B cell (primary cell): ENCODE measurements at regions not wholly inside any gene's neighbourhood (a gene's known extent, or its start where the extent isn't known, plus 50 kb on each side); places are given as distances from the start of the nearest gene placed in this dataset.

Experiments
- ATAC-seq: fragments of 200-7000 bp; cut with Tn5 transposase; one replicate; pipeline ENCODE4 v1.10.0; 2021; ENCODE audit warnings: low read depth, mild to moderate bottlenecking, moderate number of reproducible peaks, moderate library complexity
- CTCF ChIA-PET: fragments of 350-600 bp; sonication (Branson Sonifier 250); formaldehyde crosslinking; loops from one replicate; lab custom pipeline; 2021; ENCODE audit warnings: antibody characterized with exemption, inconsistent platforms; lab: Charles Lee
- POLR2A ChIA-PET: fragments of 350-600 bp; sonication (Branson Sonifier 250); formaldehyde crosslinking; loops from one replicate; lab custom pipeline; 2021; ENCODE audit warnings: antibody characterized with exemption; lab: Charles Lee
- DNase-seq: peaks from one replicate; pipeline ENCODE4 v3.0.0; 2013
- H2AFZ ChIP-seq: 2 replicates; pipeline ENCODE4 v1.6.1; 2012; ENCODE audit warnings: mild to moderate bottlenecking, low read depth, low read length; ENCODE audit not compliant: insufficient read depth, poor library complexity, severe bottlenecking
- H3K27ac ChIP-seq, 2 donors: 1 replicate in 1 of 2; 2 replicates in 1 of 2; pipeline ENCODE4 v1.5.1; 2012 to 2013; ENCODE audit warnings: low read length in 2 of 2, mild to moderate bottlenecking in 2 of 2, moderate library complexity in 1 of 2
- H3K27me3 ChIP-seq, 4 experiments: fragments of 200-600 bp in 1 of 4; sonication (generic) in 1 of 4; replicated peaks in 1 of 4; 1 replicate in 2 of 4; 2 replicates in 2 of 4; pipeline versions ENCODE4 v1.6.1 to v1.7.0; 2013 to 2016; ENCODE audit warnings: low read length in 3 of 4, mild to moderate bottlenecking in 2 of 4, mixed read lengths in 1 of 4, moderate library complexity in 1 of 4; ENCODE audit not compliant: insufficient read depth in 4 of 4, control insufficient read depth in 3 of 4; ENCODE audit errors: control extremely low read depth in 1 of 4
- H3K36me3 ChIP-seq, 2 experiments: replicated peaks in 1 of 2; 1 replicate in 1 of 2; 2 replicates in 1 of 2; pipeline versions ENCODE4 v1.6.1 to v1.7.1; 2013; ENCODE audit warnings: low read length in 1 of 2; ENCODE audit not compliant: insufficient read depth in 2 of 2, control insufficient read depth in 1 of 2; ENCODE audit errors: control extremely low read depth in 1 of 2, extremely low read depth in 1 of 2
- H3K4me1 ChIP-seq, 2 donors: fragments of 200-600 bp in 1 of 2; sonication (generic) in 1 of 2; 1 replicate in 1 of 2; 2 replicates in 1 of 2; pipeline versions ENCODE4 v1.5.1 to v1.6.1; 2013 to 2017; ENCODE audit warnings: low read length in 2 of 2; ENCODE audit not compliant: control insufficient read depth in 2 of 2, insufficient read depth in 2 of 2
- H3K4me2 ChIP-seq: replicated peaks from 2 replicates; pipeline ENCODE3; 2012; ENCODE audit warnings: mild to moderate bottlenecking, low read depth, low read length; ENCODE audit not compliant: poor library complexity, severe bottlenecking
- H3K4me3 ChIP-seq, 5 experiments: fragments of 200-600 bp in 1 of 5; sonication (generic) in 1 of 5; 1 replicate in 3 of 5; 2 replicates in 2 of 5; pipeline versions ENCODE4 v1.5.1 to v1.7.0; 2011 to 2016; ENCODE audit warnings: low read length in 4 of 5, mild to moderate bottlenecking in 4 of 5, low read depth in 2 of 5, control low read depth in 1 of 5, moderate library complexity in 1 of 5; ENCODE audit not compliant: insufficient read depth in 1 of 5; ENCODE audit errors: control extremely low read depth in 1 of 5, extremely low read depth in 1 of 5
- H3K79me2 ChIP-seq: fragments of 200-600 bp; sonication (generic); one replicate; pipeline ENCODE4 v1.6.0; 2016; ENCODE audit warnings: low read length; ENCODE audit not compliant: control insufficient read depth, insufficient read depth
- H3K9ac ChIP-seq: fragments of 200-600 bp; sonication (generic); 2 replicates; pipeline ENCODE4 v1.6.1; 2017; ENCODE audit warnings: mild to moderate bottlenecking, low read length, moderate library complexity
- H3K9me3 ChIP-seq, 3 donors: one replicate each; pipeline versions ENCODE4 v1.6.1 to v1.7.1; 2013; ENCODE audit warnings: low read length in 2 of 3; ENCODE audit not compliant: control insufficient read depth in 2 of 3, insufficient read depth in 1 of 3; ENCODE audit errors: control extremely low read depth in 1 of 3
- H4K20me1 ChIP-seq: 2 replicates; pipeline ENCODE4 v1.6.0; 2012; ENCODE audit warnings: mild to moderate bottlenecking, low read length; ENCODE audit not compliant: insufficient read depth, control insufficient read depth, poor library complexity, severe bottlenecking
- H3K27ac Mint-ChIP-seq: one replicate; pipeline ENCODE4 v1.8.0; 2021; ENCODE audit warnings: mixed read lengths
- H3K27me3 Mint-ChIP-seq: one replicate; pipeline ENCODE4 v1.8.0; 2021; ENCODE audit warnings: mixed read lengths
- H3K4me1 Mint-ChIP-seq: one replicate; pipeline ENCODE4 v1.8.0; 2021; ENCODE audit warnings: mixed read lengths
- H3K4me3 Mint-ChIP-seq: one replicate; pipeline ENCODE4 v1.8.0; 2021; ENCODE audit warnings: mixed read lengths
- H3K9me3 Mint-ChIP-seq: one replicate; pipeline ENCODE4 v1.8.0; 2022; ENCODE audit warnings: mixed read lengths; ENCODE audit not compliant: insufficient read depth
- CTCF ChIP-seq: fragments of 200-600 bp; IDR thresholded peaks from one replicate; pipeline ENCODE4 v1.8.0; 2022; ENCODE audit warnings: antibody characterized with exemption, mild to moderate bottlenecking
- EZH2 ChIP-seq: IDR thresholded peaks from 2 replicates; pipeline ENCODE4 v1.6.1; 2012; ENCODE audit warnings: borderline replicate concordance, low read depth, mild to moderate bottlenecking, moderate library complexity, low read length; ENCODE audit not compliant: insufficient read depth, poor library complexity, severe bottlenecking
- WGBS: methylation state at CpG from one replicate; pipeline ENCODE4 v1.1.5; 2013; ENCODE audit warnings: missing lambda C conversion rate; ENCODE audit not compliant: insufficient coverage; 5-methylcytosine and 5-hydroxymethylcytosine counted together
- intact Hi-C: fragments of 100-400 bp; cut with micrococcal nuclease; formaldehyde crosslinking; loops from one replicate; pipeline ENCODE4 v1.10.0; 2022

- Mint-ChIP-seq H3K4me1 (peaks cover 9% of the 10 kb centered on the region), H3K27me3 (peaks cover 3% of the 10 kb centered on the region), H3K4me3 (no peak overlapping the region), H3K27ac (no peak overlapping the region), H3K9me3 (no peaks in the 10 kb centered on the region)
- intact Hi-C loops, result no loop called here
- TF ChIP-seq EZH2 (no peak), CTCF (no peak)
- POLR2A ChIA-PET, result no interaction called here
- Histone ChIP-seq H3K27ac (no peak overlapping the region), H3K9ac (no peak overlapping the region), H3K4me1 (no peaks in the 10 kb centered on the region), H3K79me2 (no peaks in the 10 kb centered on the region), H3K27me3 (no peaks in the 10 kb centered on the region), H2AFZ (no peak overlapping the region), H3K9me3 (no peaks in the 10 kb centered on the region), H3K36me3 (no peaks in the 10 kb centered on the region), H3K4me3 (no peak overlapping the region), H3K4me2 (no peak overlapping the region), H4K20me1 (no peaks in the 10 kb centered on the region)
- ATAC-seq (no peak), DNase-seq (no peak)
- CTCF ChIA-PET, result no interaction called here
- WGBS, result no CpG with 5 or more reads among the region's 2 CpGs
Measured at GRCh38 chr6:16839631-16840179, 78.4 kb upstream of the ATXN1 start.

- TF ChIP-seq CTCF (no peak), EZH2 (no peak)
- Mint-ChIP-seq H3K4me1 (peaks cover 9% of the 10 kb centered on the region), H3K27ac (no peak overlapping the region), H3K27me3 (peaks cover 6% of the 10 kb centered on the region), H3K9me3 (no peaks in the 10 kb centered on the region), H3K4me3 (no peak overlapping the region)
- Histone ChIP-seq H3K79me2 (no peaks in the 10 kb centered on the region), H3K9ac (no peak overlapping the region), H3K27me3 (no peaks in the 10 kb centered on the region), H3K27ac (no peak overlapping the region), H4K20me1 (no peaks in the 10 kb centered on the region), H3K4me2 (no peak overlapping the region), H3K36me3 (no peaks in the 10 kb centered on the region), H3K9me3 (no peaks in the 10 kb centered on the region), H3K4me1 (no peaks in the 10 kb centered on the region), H2AFZ (no peak overlapping the region), H3K4me3 (no peak overlapping the region)
- DNase-seq (no peak), ATAC-seq (no peak)
- intact Hi-C loops, result no loop called here
- ChIA-PET POLR2A (no interaction called here), CTCF (no interaction called here)
- WGBS, result no CpG with 5 or more reads among the region's 6 CpGs
Measured at GRCh38 chr6:16837217-16837972, 76.1 kb upstream of the ATXN1 start.
